IMR-90 (cell line): ENCODE measurements at regions not wholly inside any gene's neighbourhood (a gene's known extent, or its start where the extent isn't known, plus 50 kb on each side); places are given as distances from the start of the nearest gene placed in this dataset.

Experiments used
- BHLHE40 ChIP-seq: fragments of 150-350 bp; IDR thresholded peaks from 2 replicates; pipeline ENCODE4 v1.6.1; 2016; ENCODE audit warnings: mild to moderate bottlenecking, low read depth, low read length
- CEBPB ChIP-seq: IDR thresholded peaks from 2 replicates; pipeline ENCODE4 v1.6.1; 2012; ENCODE audit warnings: low read depth, low read length, improper control_type of control experiment
- MAFK ChIP-seq: IDR thresholded peaks from 2 replicates; pipeline ENCODE4 v1.6.1; 2012; ENCODE audit warnings: low read depth, low read length, improper control_type of control experiment
- MAZ ChIP-seq: IDR thresholded peaks from 2 replicates; pipeline ENCODE4 v1.6.1; 2012; ENCODE audit warnings: low read depth, mild to moderate bottlenecking, low read length, improper control_type of control experiment, moderate library complexity, borderline replicate concordance
- POLR2A ChIP-seq: IDR thresholded peaks from 2 replicates; pipeline ENCODE4 v1.6.1; 2012; ENCODE audit warnings: mild to moderate bottlenecking, low read depth, low read length
- RAD21 ChIP-seq: IDR thresholded peaks from 2 replicates; pipeline ENCODE4 v1.6.1; 2012; ENCODE audit warnings: low read length, improper control_type of control experiment
- RFX5 ChIP-seq: IDR thresholded peaks from 2 replicates; pipeline ENCODE4 v1.8.0; 2012; ENCODE audit warnings: low read depth, mild to moderate bottlenecking, low read length, moderate library complexity
- TF ChIP-seq, protein P1 (sequence below): conservative IDR thresholded peaks from 2 replicates; pipeline ENCODE4 v1.5.1; 2012; ENCODE audit warnings: mild to moderate bottlenecking, low read depth, low read length, improper control_type of control experiment
- TF ChIP-seq, protein P2 (sequence below): fragments of 150-350 bp; IDR thresholded peaks from 2 replicates; pipeline ENCODE4 v1.6.1; 2017; ENCODE audit warnings: mild to moderate bottlenecking, antibody characterized with exemption, low read length, low read depth

DNA sequence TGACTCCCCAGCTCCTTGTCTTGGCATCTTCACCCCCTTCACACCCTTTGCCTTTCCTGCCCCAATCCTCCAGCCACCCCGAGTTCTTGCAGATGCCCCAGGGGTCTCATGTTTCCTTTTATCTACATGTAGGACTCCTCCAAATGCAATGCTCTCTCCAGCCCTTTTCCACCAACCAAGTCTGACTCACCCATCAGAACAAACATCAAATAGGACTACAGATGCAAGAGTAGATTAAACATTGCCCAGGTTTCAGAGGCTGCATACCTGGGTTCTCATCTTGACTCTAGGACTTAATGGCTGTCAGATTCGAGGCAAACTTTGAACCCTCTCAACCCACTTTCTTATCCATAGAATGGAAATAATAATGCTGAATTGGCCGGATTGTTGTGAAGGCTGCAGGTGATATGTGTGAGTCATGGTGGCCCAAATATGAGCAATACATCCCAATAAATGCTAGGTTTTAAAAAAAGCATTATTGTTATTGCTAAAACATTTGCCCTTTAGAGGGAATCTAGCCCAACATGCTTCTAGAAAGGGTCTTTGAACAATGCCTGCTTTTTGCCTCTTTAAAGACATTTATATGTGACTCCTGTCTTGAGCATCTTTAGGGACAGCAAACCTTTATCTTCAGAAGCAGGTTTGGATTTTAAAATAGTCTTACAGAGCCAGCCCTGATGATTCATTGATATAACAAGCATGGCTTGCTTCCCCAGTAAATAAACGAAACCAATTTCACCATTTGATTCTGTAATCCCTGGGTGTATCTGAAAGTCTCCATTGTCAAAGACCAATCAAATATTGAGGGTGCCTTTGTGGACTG is 310.1 kb downstream of the FOXL1 start:
- TF ChIP-seq POLR2A (no peak), MAZ (no peak), RFX5 (no peak), RAD21 (no peak), CEBPB (no peak), BHLHE40 (no peak), MAFK (no peak)
- TF ChIP-seq, protein P1, sequence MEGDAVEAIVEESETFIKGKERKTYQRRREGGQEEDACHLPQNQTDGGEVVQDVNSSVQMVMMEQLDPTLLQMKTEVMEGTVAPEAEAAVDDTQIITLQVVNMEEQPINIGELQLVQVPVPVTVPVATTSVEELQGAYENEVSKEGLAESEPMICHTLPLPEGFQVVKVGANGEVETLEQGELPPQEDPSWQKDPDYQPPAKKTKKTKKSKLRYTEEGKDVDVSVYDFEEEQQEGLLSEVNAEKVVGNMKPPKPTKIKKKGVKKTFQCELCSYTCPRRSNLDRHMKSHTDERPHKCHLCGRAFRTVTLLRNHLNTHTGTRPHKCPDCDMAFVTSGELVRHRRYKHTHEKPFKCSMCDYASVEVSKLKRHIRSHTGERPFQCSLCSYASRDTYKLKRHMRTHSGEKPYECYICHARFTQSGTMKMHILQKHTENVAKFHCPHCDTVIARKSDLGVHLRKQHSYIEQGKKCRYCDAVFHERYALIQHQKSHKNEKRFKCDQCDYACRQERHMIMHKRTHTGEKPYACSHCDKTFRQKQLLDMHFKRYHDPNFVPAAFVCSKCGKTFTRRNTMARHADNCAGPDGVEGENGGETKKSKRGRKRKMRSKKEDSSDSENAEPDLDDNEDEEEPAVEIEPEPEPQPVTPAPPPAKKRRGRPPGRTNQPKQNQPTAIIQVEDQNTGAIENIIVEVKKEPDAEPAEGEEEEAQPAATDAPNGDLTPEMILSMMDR = no peak
- TF ChIP-seq, protein P2, sequence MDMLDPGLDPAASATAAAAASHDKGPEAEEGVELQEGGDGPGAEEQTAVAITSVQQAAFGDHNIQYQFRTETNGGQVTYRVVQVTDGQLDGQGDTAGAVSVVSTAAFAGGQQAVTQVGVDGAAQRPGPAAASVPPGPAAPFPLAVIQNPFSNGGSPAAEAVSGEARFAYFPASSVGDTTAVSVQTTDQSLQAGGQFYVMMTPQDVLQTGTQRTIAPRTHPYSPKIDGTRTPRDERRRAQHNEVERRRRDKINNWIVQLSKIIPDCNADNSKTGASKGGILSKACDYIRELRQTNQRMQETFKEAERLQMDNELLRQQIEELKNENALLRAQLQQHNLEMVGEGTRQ = no peak
